ENCODE measurements at regions not wholly inside any gene's neighbourhood (a gene's known extent, or its start where the extent isn't known, plus 50 kb on each side); places are given as distances from the start of the nearest gene placed in this dataset.

- no peak for TF ChIP-seq CTCF (conservative IDR thresholded peaks at IDR 0.05; ENCODE audit: low read depth, low read length)
- Histone ChIP-seq H3K4me1 (ENCODE audit: low read depth, poor library complexity, severe bottlenecking) (no peaks in the 10 kb centered on the region), H2AFZ (ENCODE audit: low read depth) (no peak overlapping the region), H3K79me2 (ENCODE audit: insufficient read depth, low read depth) (no peaks in the 10 kb centered on the region), H3K4me3 (IDR thresholded peaks at IDR 0.05; ENCODE audit: insufficient read depth, low read depth, low read length) (no peak overlapping the region), H3K27me3 (ENCODE audit: insufficient read depth, low read depth) (no peaks in the 10 kb centered on the region), H3K27ac (no peak overlapping the region), H3K36me3 (ENCODE audit: insufficient read depth) (no peaks in the 10 kb centered on the region), H3K4me2 (no peak overlapping the region), H3K9ac (no peak overlapping the region), H4K20me1 (ENCODE audit: insufficient read depth) (no peaks in the 10 kb centered on the region)
These were observed 473.7 kb upstream of the PODXL start for GRCh38 chr7:132030086-132030568.

- Histone ChIP-seq H3K79me2 (ENCODE audit: insufficient read depth, low read depth) (no peaks in the 10 kb centered on the region), H3K4me3 (IDR thresholded peaks at IDR 0.05; ENCODE audit: insufficient read depth, low read depth, low read length) (no peak overlapping the region), H2AFZ (ENCODE audit: low read depth) (no peak overlapping the region), H4K20me1 (ENCODE audit: insufficient read depth) (no peaks in the 10 kb centered on the region), H3K36me3 (ENCODE audit: insufficient read depth) (no peaks in the 10 kb centered on the region), H3K27me3 (ENCODE audit: insufficient read depth, low read depth) (no peaks in the 10 kb centered on the region), H3K4me2 (no peak overlapping the region), H3K9ac (no peak overlapping the region), H3K27ac (no peak overlapping the region), H3K4me1 (ENCODE audit: low read depth, poor library complexity, severe bottlenecking) (no peaks in the 10 kb centered on the region)
- no peak for TF ChIP-seq CTCF (conservative IDR thresholded peaks at IDR 0.05; ENCODE audit: low read depth, low read length)
These were observed 473.1 kb upstream of the PODXL start for GRCh38 chr7:132029369-132030085.

DNA sequence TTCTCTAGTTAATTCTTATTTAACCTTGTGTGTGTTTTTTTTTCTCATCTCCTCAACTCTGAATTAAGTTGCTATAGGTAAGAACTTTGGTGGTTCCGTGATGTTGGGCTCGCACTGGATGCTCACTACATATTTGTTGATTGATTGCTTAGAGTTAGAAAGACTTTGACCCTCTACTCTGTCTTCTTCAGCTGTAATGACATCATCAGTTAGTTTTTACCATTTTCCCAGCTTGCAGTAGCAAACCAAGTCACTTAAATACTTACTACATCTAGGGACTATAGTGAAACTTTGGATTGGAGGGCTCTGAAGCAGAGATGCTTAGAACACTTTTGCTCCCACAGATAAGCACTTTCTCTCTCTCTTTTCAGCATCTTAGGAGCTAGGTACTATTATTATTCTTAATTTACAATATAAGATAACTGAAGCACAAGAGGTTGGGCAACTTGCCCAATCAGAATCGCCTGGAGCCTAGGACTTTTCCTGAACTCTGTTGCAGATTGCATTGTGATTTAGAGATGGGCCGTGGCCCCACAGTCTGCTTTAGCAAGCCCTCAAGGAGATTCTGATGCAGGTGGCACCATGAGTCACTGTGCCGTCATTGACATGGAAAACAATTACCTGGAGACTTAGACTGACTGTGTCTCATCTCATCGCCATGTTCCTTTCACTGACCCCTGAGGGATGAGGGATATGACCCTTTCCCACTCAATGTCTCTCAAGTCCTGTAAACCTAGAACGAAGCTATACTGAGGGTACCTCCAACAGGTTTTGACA, 471.9 kb upstream of the PODXL start:
- H3K27ac ChIP-seq = no peak overlapping the region

GRCh38 chr7:132024290-132024689, 467.9 kb upstream of the PODXL start:
- Histone ChIP-seq H4K20me1 (ENCODE audit: insufficient read depth) (no peaks in the 10 kb centered on the region), H3K9ac (no peak overlapping the region), H3K4me3 (IDR thresholded peaks at IDR 0.05; ENCODE audit: insufficient read depth, low read depth, low read length) (no peak overlapping the region), H3K27me3 (ENCODE audit: insufficient read depth, low read depth) (no peaks in the 10 kb centered on the region), H3K79me2 (ENCODE audit: insufficient read depth, low read depth) (no peaks in the 10 kb centered on the region), H3K4me2 (no peak overlapping the region), H3K27ac (no peak overlapping the region), H3K36me3 (ENCODE audit: insufficient read depth) (no peaks in the 10 kb centered on the region), H3K4me1 (ENCODE audit: low read depth, poor library complexity, severe bottlenecking) (no peaks in the 10 kb centered on the region), H2AFZ (ENCODE audit: low read depth) (no peak overlapping the region)
- TF ChIP-seq CTCF (conservative IDR thresholded peaks at IDR 0.05; ENCODE audit: low read depth, low read length) = no peak

More for the DNA sequence above, 471.9 kb upstream of the PODXL start:
- Histone ChIP-seq H3K27me3 (ENCODE audit: insufficient read depth, low read depth) (no peaks in the 10 kb centered on the region), H4K20me1 (ENCODE audit: insufficient read depth) (no peaks in the 10 kb centered on the region), H2AFZ (ENCODE audit: low read depth) (no peak overlapping the region), H3K36me3 (ENCODE audit: insufficient read depth) (no peaks in the 10 kb centered on the region), H3K79me2 (ENCODE audit: insufficient read depth, low read depth) (no peaks in the 10 kb centered on the region), H3K4me2 (no peak overlapping the region), H3K4me3 (IDR thresholded peaks at IDR 0.05; ENCODE audit: insufficient read depth, low read depth, low read length) (no peak overlapping the region), H3K9ac (no peak overlapping the region), H3K4me1 (ENCODE audit: low read depth, poor library complexity, severe bottlenecking) (no peaks in the 10 kb centered on the region)
- no peak for TF ChIP-seq CTCF (conservative IDR thresholded peaks at IDR 0.05; ENCODE audit: low read depth, low read length)
